ENCODE measurements at regions not wholly inside any gene's neighbourhood (a gene's known extent, or its start where the extent isn't known, plus 50 kb on each side); places are given as distances from the start of the nearest gene placed in this dataset.

GRCh38 chr6:2434912-2435311, 189.5 kb upstream of the GMDS start:
- TF ChIP-seq CTCF (conservative IDR thresholded peaks at IDR 0.05) (no peak), EZH2 (IDR thresholded peaks at IDR 0.05; ENCODE audit: low read depth) (no peak)
